Natural killer cell (primary cell): ENCODE measurements at regions not wholly inside any gene's neighbourhood (a gene's known extent, or its start where the extent isn't known, plus 50 kb on each side); places are given as distances from the start of the nearest gene placed in this dataset.

ENCODE experiments used
- ATAC-seq, 3 donors: fragments of 150-1000 bp in 2 of 3; fragments of 200-7000 bp in 1 of 3; cut with Tn5 transposase; 1 replicate in 1 of 3; 2 replicates in 2 of 3; pipeline ENCODE4 v1.10.0; 2021; ENCODE audit warnings: mild to moderate bottlenecking in 2 of 3, moderate library complexity in 2 of 3
- DNase-seq, 2 donors: peaks; one replicate each; pipeline versions ENCODE4 v3.0.0 to v3.0.0-alpha.2; 2013 to 2021; ENCODE audit warnings: mixed read lengths in 1 of 2
- H3K27ac ChIP-seq: one replicate; pipeline ENCODE4 v1.5.1; 2013; ENCODE audit warnings: mild to moderate bottlenecking, low read length
- H3K27me3 ChIP-seq: one replicate; pipeline ENCODE4 v1.6.1; 2013; ENCODE audit warnings: low read length; ENCODE audit not compliant: control insufficient read depth, insufficient read depth
- H3K36me3 ChIP-seq: one replicate; pipeline ENCODE4 v1.6.1; 2013; ENCODE audit warnings: low read length; ENCODE audit not compliant: control insufficient read depth, insufficient read depth
- H3K4me1 ChIP-seq: one replicate; pipeline ENCODE4 v1.6.1; 2013; ENCODE audit warnings: low read length; ENCODE audit not compliant: control insufficient read depth, insufficient read depth
- H3K4me3 ChIP-seq: one replicate; pipeline ENCODE4 v1.5.1; 2013; ENCODE audit warnings: low read length
- H3K9me3 ChIP-seq: one replicate; pipeline ENCODE4 v1.6.1; 2013; ENCODE audit warnings: low read length; ENCODE audit not compliant: control insufficient read depth, insufficient read depth
- H3K27ac Mint-ChIP-seq, 2 donors: one replicate each; pipeline ENCODE4 v1.8.0; 2022; ENCODE audit warnings: mild to moderate bottlenecking in 2 of 2, mixed read lengths in 2 of 2, moderate library complexity in 1 of 2
- H3K27me3 Mint-ChIP-seq, 2 donors: one replicate each; pipeline ENCODE4 v1.8.0; 2022; ENCODE audit warnings: low read depth in 2 of 2, mixed read lengths in 2 of 2
- H3K36me3 Mint-ChIP-seq: one replicate; pipeline ENCODE4 v1.8.0; 2022; ENCODE audit warnings: mixed read lengths
- H3K4me1 Mint-ChIP-seq, 2 donors: one replicate each; pipeline ENCODE4 v1.8.0; 2022; ENCODE audit warnings: mixed read lengths in 2 of 2
- H3K4me3 Mint-ChIP-seq: one replicate; pipeline ENCODE4 v1.8.0; 2022; ENCODE audit warnings: mild to moderate bottlenecking, moderate library complexity, mixed read lengths
- H3K9me3 Mint-ChIP-seq, 2 donors: one replicate each; pipeline ENCODE4 v1.8.0; 2022; ENCODE audit warnings: mixed read lengths in 2 of 2
- WGBS: methylation state at CpG from one replicate; pipeline ENCODE4 v1.1.7; 2013; ENCODE audit warnings: missing lambda C conversion rate; ENCODE audit not compliant: insufficient coverage; 5-methylcytosine and 5-hydroxymethylcytosine counted together
- intact Hi-C: fragments of 100-400 bp; cut with micrococcal nuclease; formaldehyde crosslinking; loops from one replicate; pipeline ENCODE4 v1.14.2; 2022
- TF ChIP-seq, protein P1 (sequence below): fragments of 200-600 bp; IDR thresholded peaks from one replicate; pipeline ENCODE4 v1.8.0; 2022; ENCODE audit warnings: antibody characterized with exemption

DNA sequence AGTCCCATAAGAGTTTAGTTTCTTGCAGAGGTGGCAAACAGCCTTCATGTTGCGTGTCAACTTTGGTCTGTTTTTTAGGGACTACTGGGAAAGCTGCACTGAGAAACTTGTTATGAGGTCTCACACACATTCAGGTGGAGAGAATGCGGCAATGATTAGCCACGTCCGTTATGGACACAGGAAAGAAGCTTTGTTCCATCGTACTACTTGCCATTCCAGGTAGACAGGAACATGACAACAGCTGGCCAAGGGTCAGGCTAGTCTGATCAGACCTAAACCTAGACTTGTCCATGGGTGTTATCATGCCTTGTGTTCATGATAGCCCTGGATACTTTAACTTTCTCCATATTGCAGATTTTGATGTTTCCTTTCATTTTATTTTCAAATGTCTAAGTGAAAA lies 113.2 kb downstream of the ZNF608 start:
- Histone ChIP-seq H3K4me1 (no peaks in the 10 kb centered on the region), H3K27me3 (no peaks in the 10 kb centered on the region), H3K36me3 (no peaks in the 10 kb centered on the region), H3K27ac (no peak overlapping the region), H3K4me3 (no peak overlapping the region), H3K9me3 (no peaks in the 10 kb centered on the region)
- TF ChIP-seq, protein P1, sequence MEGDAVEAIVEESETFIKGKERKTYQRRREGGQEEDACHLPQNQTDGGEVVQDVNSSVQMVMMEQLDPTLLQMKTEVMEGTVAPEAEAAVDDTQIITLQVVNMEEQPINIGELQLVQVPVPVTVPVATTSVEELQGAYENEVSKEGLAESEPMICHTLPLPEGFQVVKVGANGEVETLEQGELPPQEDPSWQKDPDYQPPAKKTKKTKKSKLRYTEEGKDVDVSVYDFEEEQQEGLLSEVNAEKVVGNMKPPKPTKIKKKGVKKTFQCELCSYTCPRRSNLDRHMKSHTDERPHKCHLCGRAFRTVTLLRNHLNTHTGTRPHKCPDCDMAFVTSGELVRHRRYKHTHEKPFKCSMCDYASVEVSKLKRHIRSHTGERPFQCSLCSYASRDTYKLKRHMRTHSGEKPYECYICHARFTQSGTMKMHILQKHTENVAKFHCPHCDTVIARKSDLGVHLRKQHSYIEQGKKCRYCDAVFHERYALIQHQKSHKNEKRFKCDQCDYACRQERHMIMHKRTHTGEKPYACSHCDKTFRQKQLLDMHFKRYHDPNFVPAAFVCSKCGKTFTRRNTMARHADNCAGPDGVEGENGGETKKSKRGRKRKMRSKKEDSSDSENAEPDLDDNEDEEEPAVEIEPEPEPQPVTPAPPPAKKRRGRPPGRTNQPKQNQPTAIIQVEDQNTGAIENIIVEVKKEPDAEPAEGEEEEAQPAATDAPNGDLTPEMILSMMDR, result no peak
- WGBS, result 94% methylated on average over 5 of the region's 5 CpGs
- H3K4me1 Mint-ChIP-seq, result no peaks in the 10 kb centered on the region
- H3K9me3 Mint-ChIP-seq, result no peaks in the 10 kb centered on the region
- ATAC-seq (no peak), DNase-seq (no peak)
- intact Hi-C loops, result no loop called here
- H3K4me3 Mint-ChIP-seq, result no peak overlapping the region
- peaks cover 25 to 72% of the 10 kb centered on the region in 2 donors for H3K27me3 Mint-ChIP-seq
- no peaks in the 10 kb centered on the region for H3K36me3 Mint-ChIP-seq
- no peak overlapping the region for H3K27ac Mint-ChIP-seq

DNA sequence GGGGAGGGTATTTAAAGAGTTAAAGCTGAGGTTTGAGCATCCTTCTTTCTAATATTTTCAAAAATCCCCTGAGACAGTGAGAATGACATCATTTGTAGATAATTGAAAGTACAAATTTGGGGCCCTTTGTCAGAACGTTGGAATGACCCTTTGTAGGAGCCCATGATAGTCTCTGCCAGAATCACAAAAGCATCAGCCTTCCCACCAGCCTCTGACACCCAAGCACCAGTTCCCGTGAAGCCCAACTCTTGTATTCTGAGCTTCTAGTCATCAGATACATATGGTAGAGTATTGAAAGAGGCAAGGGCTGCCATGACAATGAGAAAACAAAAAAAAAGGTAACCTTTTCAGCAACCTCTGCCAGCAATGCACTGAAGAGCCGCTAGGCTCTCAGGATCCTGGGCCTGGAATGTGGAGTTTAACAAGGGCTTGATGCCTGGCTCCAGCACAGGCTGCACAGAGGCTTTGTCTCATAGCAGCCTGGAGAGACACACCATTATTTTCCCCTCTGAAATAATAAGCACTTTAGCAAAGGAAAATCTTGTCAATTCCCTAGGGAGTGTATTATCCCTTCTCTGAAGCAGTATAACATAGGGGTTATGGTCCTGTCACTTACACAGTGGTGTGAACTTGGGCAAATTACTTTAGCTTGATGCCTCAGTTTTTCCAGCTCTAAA lies 114.4 kb downstream of the ZNF608 start:
- H3K4me3 Mint-ChIP-seq, result no peak overlapping the region
- no peaks in the 10 kb centered on the region for H3K4me1 ChIP-seq
- H3K4me3 ChIP-seq, result no peak overlapping the region
- H3K4me1 Mint-ChIP-seq, result no peaks in the 10 kb centered on the region
- H3K9me3 Mint-ChIP-seq, result no peaks in the 10 kb centered on the region
- peaks cover 30 to 81% of the 10 kb centered on the region in 2 donors for H3K27me3 Mint-ChIP-seq
- ATAC-seq (no peak), DNase-seq (no peak)
- H3K9me3 ChIP-seq, result no peaks in the 10 kb centered on the region
- no peaks in the 10 kb centered on the region for H3K27me3 ChIP-seq
- H3K27ac Mint-ChIP-seq, result no peak overlapping the region
- H3K36me3 Mint-ChIP-seq, result no peaks in the 10 kb centered on the region
- intact Hi-C loops, result no loop called here
- WGBS, result 59% methylated on average over 2 of the region's 3 CpGs
- TF ChIP-seq, protein P1, result no peak
- no peaks in the 10 kb centered on the region for H3K36me3 ChIP-seq
- H3K27ac ChIP-seq, result no peak overlapping the region

DNA sequence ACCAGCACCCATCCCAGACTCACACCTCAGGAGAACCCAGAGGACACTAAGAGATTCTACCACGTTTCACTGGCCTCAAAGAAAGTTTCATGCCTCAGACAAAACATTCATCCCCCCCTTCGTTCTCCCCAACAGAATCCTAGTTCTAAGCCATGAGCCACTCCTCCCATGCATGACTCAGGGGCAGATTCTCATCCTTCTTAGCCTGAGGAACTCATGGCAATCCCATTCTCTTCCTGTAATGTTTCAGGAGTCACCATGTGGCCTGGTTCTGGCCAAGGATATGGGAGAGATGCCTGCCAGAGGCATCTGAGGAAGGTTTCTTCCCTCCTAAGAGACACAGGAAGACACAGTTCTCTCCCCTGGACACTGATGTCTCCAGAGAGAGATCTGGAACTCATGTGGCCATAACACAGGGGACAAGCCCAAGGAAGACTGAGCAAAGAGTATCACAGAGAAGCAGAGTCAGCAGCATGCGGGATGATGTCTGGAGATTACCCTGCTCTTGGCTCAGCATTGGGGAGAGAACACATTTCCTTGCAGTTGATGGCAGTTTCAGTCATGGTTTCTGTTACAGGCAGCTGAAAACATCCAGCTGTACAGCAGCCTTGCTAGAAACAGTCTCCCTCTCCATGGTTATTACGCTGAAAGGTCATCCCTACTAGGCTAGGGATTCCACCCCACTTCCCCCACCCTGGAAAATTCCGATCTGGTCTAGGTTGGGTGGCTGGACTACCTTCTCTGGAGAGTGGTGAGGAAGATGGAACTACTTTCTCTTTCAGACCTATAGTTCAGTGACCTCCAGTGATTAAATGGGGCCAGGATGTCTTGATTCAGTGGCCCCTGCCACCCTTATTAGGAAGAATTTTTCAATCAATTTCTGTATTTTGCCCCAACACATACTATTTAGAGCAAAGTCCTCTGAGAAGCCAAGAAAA lies 115.4 kb downstream of the ZNF608 start:
- H3K27ac Mint-ChIP-seq, result no peak overlapping the region
- H3K4me3 Mint-ChIP-seq, result no peak overlapping the region
- ATAC-seq, result no peak
- intact Hi-C loops, result no loop called here
- Histone ChIP-seq H3K4me3 (no peak overlapping the region), H3K4me1 (no peaks in the 10 kb centered on the region), H3K36me3 (no peaks in the 10 kb centered on the region), H3K27me3 (no peaks in the 10 kb centered on the region), H3K9me3 (no peaks in the 10 kb centered on the region), H3K27ac (no peak overlapping the region)
- TF ChIP-seq, protein P1, result no peak
- 65% methylated on average over 3 of the region's 5 CpGs for WGBS
- DNase-seq, result no peak
- H3K27me3 Mint-ChIP-seq, result peaks cover 33 to 86% of the 10 kb centered on the region in 2 donors
- no peaks in the 10 kb centered on the region for H3K36me3 Mint-ChIP-seq
- H3K9me3 Mint-ChIP-seq, result no peaks in the 10 kb centered on the region
- no peaks in the 10 kb centered on the region for H3K4me1 Mint-ChIP-seq
